Esophagus muscularis mucosa (tissue), 4 donors: ENCODE measurements at regions not wholly inside any gene's neighbourhood (a gene's known extent, or its start where the extent isn't known, plus 50 kb on each side); places are given as distances from the start of the nearest gene placed in this dataset.

Source experiments
- DNase-seq: peaks from one replicate; pipeline ENCODE4 v3.0.0-alpha.2; 2017; ENCODE audit errors: extremely low spot score
- H3K27ac ChIP-seq, 4 donors: fragments of 200-600 bp; sonication (generic); replicated peaks in 1 of 4; 1 replicate in 3 of 4; 2 replicates in 1 of 4; pipeline ENCODE4 v1.5.1; 2016 to 2019; ENCODE audit warnings: mild to moderate bottlenecking in 1 of 4
- H3K27me3 ChIP-seq, 4 donors: fragments of 200-600 bp; sonication (generic); one replicate each; pipeline versions ENCODE4 v1.5.1 to v1.6.0; 2016 to 2019
- H3K36me3 ChIP-seq, 4 donors: fragments of 200-600 bp; sonication (generic); one replicate each; pipeline ENCODE4 v1.5.1; 2016 to 2019
- H3K4me1 ChIP-seq, 4 donors: fragments of 200-600 bp; sonication (generic); one replicate each; pipeline ENCODE4 v1.5.1; 2016 to 2019
- H3K4me3 ChIP-seq, 4 donors: fragments of 200-600 bp; sonication (generic); 1 replicate in 2 of 4; 2 replicates in 2 of 4; pipeline ENCODE4 v1.5.1; 2016 to 2019; ENCODE audit warnings: mild to moderate bottlenecking in 4 of 4, moderate library complexity in 1 of 4
- H3K9me3 ChIP-seq, 4 donors: fragments of 200-600 bp; sonication (generic); 1 replicate in 3 of 4; 2 replicates in 1 of 4; pipeline ENCODE4 v1.5.1; 2016 to 2019
- CTCF ChIP-seq, 3 experiments: fragments of 200-600 bp in 2 of 3; fragments of 450-650 bp in 1 of 3; sonication (generic) in 2 of 3; IDR thresholded peaks; one replicate each; pipeline ENCODE4 v1.5.1; 2017 to 2019; ENCODE audit warnings: antibody characterized with exemption in 3 of 3, mild to moderate bottlenecking in 2 of 3, moderate library complexity in 1 of 3
- EP300 ChIP-seq: sonication (generic); formaldehyde crosslinking; IDR thresholded peaks from one replicate; pipeline ENCODE4 v1.6.1; 2017; ENCODE audit warnings: antibody characterized with exemption
- POLR2A ChIP-seq: fragments of 450-650 bp; IDR thresholded peaks from one replicate; pipeline ENCODE4 v1.6.1; 2017; ENCODE audit warnings: antibody characterized with exemption, moderate library complexity, mild to moderate bottlenecking, low read depth
- POLR2AphosphoS5 ChIP-seq, 2 donors: sonication (generic); formaldehyde crosslinking; IDR thresholded peaks; one replicate each; pipeline ENCODE4 v1.6.1; 2017; ENCODE audit warnings: antibody characterized with exemption in 2 of 2
- WGBS: methylation state at CpG from one replicate; pipeline ENCODE4 v1.1.5; 2018; 5-methylcytosine and 5-hydroxymethylcytosine counted together
- intact Hi-C: fragments of 100-400 bp; cut with DNase I; formaldehyde crosslinking; loops from one replicate; pipeline ENCODE4 v1.15.1; 2023

- WGBS = 22% methylated on average over 17 of the region's 17 CpGs
Measured at GRCh38 chr22:46057246-46058090, 80.5 kb upstream of the WNT7B start.

GRCh38 chr22:46058091-46058420 lies 81.1 kb upstream of the WNT7B start:
- intact Hi-C loops = no loop called here
- peak; percentile 16 for TF ChIP-seq POLR2A
- TF ChIP-seq POLR2AphosphoS5 (IDR thresholded peaks at IDR 0.05) = peak; percentile 62 to 72
- TF ChIP-seq EP300 = no peak
- H3K27ac ChIP-seq = peak overlapping the region; percentile 99 to 100 (median 100)
- H3K9me3 ChIP-seq = no peaks in the 10 kb centered on the region
- WGBS = 0% methylated on average over 6 of the region's 6 CpGs
- peaks cover 85 to 93% (median 90%) of the 10 kb centered on the region in 4 donors for H3K4me1 ChIP-seq
- peak overlapping the region; percentile 84 to 94 (median 88) for H3K4me3 ChIP-seq
- H3K27me3 ChIP-seq = no peaks in the 10 kb centered on the region
- DNase-seq = no peak
- peaks cover 0 to 9% (median 2%) of the 10 kb centered on the region in 4 donors for H3K36me3 ChIP-seq

More at GRCh38 chr22:46057246-46058090, 80.5 kb upstream of the WNT7B start:
- Histone ChIP-seq H3K4me1 (peaks cover 85 to 93% (median 90%) of the 10 kb centered on the region in 4 donors), H3K36me3 (peaks cover 0 to 9% (median 2%) of the 10 kb centered on the region in 4 donors), H3K4me3 (peak overlapping the region; percentile 84 to 94 (median 88)), H3K9me3 (no peaks in the 10 kb centered on the region), H3K27me3 (no peaks in the 10 kb centered on the region), H3K27ac (peak overlapping the region; percentile 99 to 100 (median 100))
- intact Hi-C loops = no loop called here
- TF ChIP-seq POLR2AphosphoS5 (IDR thresholded peaks at IDR 0.05) (peak in 1 of 2 donors; percentile 16), POLR2A (no peak)
- DNase-seq = no peak

GRCh38 chr22:46058591-46059519 lies 81.9 kb upstream of the WNT7B start:
- no peaks in the 10 kb centered on the region for H3K27me3 ChIP-seq
- H3K4me1 ChIP-seq = peaks cover 92 to 98% (median 97%) of the 10 kb centered on the region in 4 donors
- intact Hi-C loops = no loop called here
- H3K9me3 ChIP-seq = no peaks in the 10 kb centered on the region
- peak overlapping the region; percentile 99 to 100 (median 100) for H3K27ac ChIP-seq
- peaks cover 0 to 9% (median 2%) of the 10 kb centered on the region in 4 donors for H3K36me3 ChIP-seq
- H3K4me3 ChIP-seq = peak overlapping the region; percentile 84 to 94 (median 88)
- no peak for DNase-seq
- WGBS = 60% methylated on average over 22 of the region's 25 CpGs
- TF ChIP-seq POLR2A (no peak), CTCF (IDR thresholded peaks at IDR 0.05) (no peak), EP300 (no peak), POLR2AphosphoS5 (IDR thresholded peaks at IDR 0.05) (no peak)

GRCh38 chr22:46060292-46061123 lies 83.5 kb upstream of the WNT7B start:
- Histone ChIP-seq H3K4me3 (peak overlapping the region in 1 of 4 donors; percentile 25), H3K27me3 (no peaks in the 10 kb centered on the region), H3K27ac (peak overlapping the region; percentile 99 to 100 (median 100)), H3K36me3 (peaks cover 0 to 9% (median 2%) of the 10 kb centered on the region in 4 donors), H3K9me3 (no peaks in the 10 kb centered on the region), H3K4me1 (peaks cover 93 to 100% (median 100%) of the 10 kb centered on the region in 4 donors)
- DNase-seq = no peak
- intact Hi-C loops = no loop called here
- WGBS = 82% methylated on average over 14 of the region's 14 CpGs
- TF ChIP-seq CTCF (IDR thresholded peaks at IDR 0.05) = no peak
- no peak for TF ChIP-seq POLR2A
- no peak for TF ChIP-seq EP300
- no peak for TF ChIP-seq POLR2AphosphoS5 (IDR thresholded peaks at IDR 0.05)

GRCh38 chr22:46061124-46061500 lies 84.2 kb upstream of the WNT7B start:
- no peak for TF ChIP-seq POLR2AphosphoS5 (IDR thresholded peaks at IDR 0.05)
- peaks cover 0 to 9% (median 2%) of the 10 kb centered on the region in 4 donors for H3K36me3 ChIP-seq
- H3K27ac ChIP-seq = peak overlapping the region; percentile 99 to 100 (median 100)
- intact Hi-C loops = no loop called here
- no peaks in the 10 kb centered on the region for H3K27me3 ChIP-seq
- WGBS = 68% methylated on average over 19 of the region's 38 CpGs
- H3K4me1 ChIP-seq = peaks cover 93 to 100% (median 100%) of the 10 kb centered on the region in 4 donors
- no peaks in the 10 kb centered on the region for H3K9me3 ChIP-seq
- DNase-seq = no peak
- peak overlapping the region in 3 of 4 donors; percentile 4 to 29 (median 25) for H3K4me3 ChIP-seq
